Stimulated activated CD8-positive, alpha-beta memory T cell treated with anti-CD3 and anti-CD28 coated beads, Interleukin-7, amount 100 ng/mL, for 48 hours (primary cell): ENCODE measurements at regions not wholly inside any gene's neighbourhood (a gene's known extent, or its start where the extent isn't known, plus 50 kb on each side); places are given as distances from the start of the nearest gene placed in this dataset.
"Not testable (repeated sequence)": the region's sequence is repeated elsewhere in the genome, so short reads cannot be mapped to it uniquely, and the experiment has no call there.

Experiments used
- DNase-seq, 2 donors: peaks; one replicate each; pipeline ENCODE4 v3.0.0-alpha.2; 2020; ENCODE audit warnings: low read depth in 1 of 2; ENCODE audit errors: extremely low read depth in 1 of 2

GRCh38 chr5:126044931-126045565 lies 378.2 kb upstream of the GRAMD2B start:
- no peak for DNase-seq

- DNase-seq = no peak
These were observed 376.9 kb upstream of the GRAMD2B start for GRCh38 chr5:126046318-126046717.

- DNase-seq = no peak
These were observed 376.2 kb upstream of the GRAMD2B start for GRCh38 chr5:126046846-126047571.

- no peak for DNase-seq
These were observed 371.1 kb upstream of the GRAMD2B start for GRCh38 chr5:126052120-126052519.

GRCh38 chr5:126052791-126053190 lies 370.4 kb upstream of the GRAMD2B start:
- no peak for DNase-seq

- DNase-seq = no peak
These were observed 369.6 kb upstream of the GRAMD2B start for GRCh38 chr5:126053630-126054029.

GRCh38 chr5:126054577-126055347 lies 368.4 kb upstream of the GRAMD2B start:
- DNase-seq = no peak

- DNase-seq = no peak
These were observed 367.9 kb upstream of the GRAMD2B start for GRCh38 chr5:126055348-126055729.

- DNase-seq = no peak
These were observed 366.9 kb upstream of the GRAMD2B start for GRCh38 chr5:126056352-126056751.

GRCh38 chr5:126056851-126057622 lies 366.2 kb upstream of the GRAMD2B start:
- DNase-seq = no peak

GRCh38 chr5:126058392-126058791 lies 364.8 kb upstream of the GRAMD2B start:
- not testable (repeated sequence) for DNase-seq

GRCh38 chr5:126062398-126063221 lies 360.6 kb upstream of the GRAMD2B start:
- DNase-seq = no peak

GRCh38 chr5:126065061-126065460 lies 358.1 kb upstream of the GRAMD2B start:
- DNase-seq = no peak

GRCh38 chr5:126066836-126067235 lies 356.4 kb upstream of the GRAMD2B start:
- DNase-seq = no peak

GRCh38 chr5:126067404-126067803 lies 355.8 kb upstream of the GRAMD2B start:
- no peak for DNase-seq

GRCh38 chr5:126069329-126069728 lies 353.9 kb upstream of the GRAMD2B start:
- no peak for DNase-seq

- DNase-seq = no peak
These were observed 352.7 kb upstream of the GRAMD2B start for GRCh38 chr5:126070481-126070880.

- DNase-seq = no peak
These were observed 348.7 kb upstream of the GRAMD2B start for GRCh38 chr5:126074538-126074937.

- no peak for DNase-seq
These were observed 343.9 kb upstream of the GRAMD2B start for GRCh38 chr5:126079266-126079665.

- no peak for DNase-seq
These were observed 342.0 kb upstream of the GRAMD2B start for GRCh38 chr5:126081209-126081608.
